SK-N-SH (cell line): ENCODE measurements at regions not wholly inside any gene's neighbourhood (a gene's known extent, or its start where the extent isn't known, plus 50 kb on each side); places are given as distances from the start of the nearest gene placed in this dataset.

Source experiments
- CTCF ChIA-PET: fragments of 300-600, 350-600 bp; formaldehyde crosslinking; extraction: SDS; loops from one replicate; lab custom pipeline; 2021; lab: Yijun Ruan, JAX
- POLR2A ChIA-PET: fragments of 350-600 bp; sonication (Branson Sonifier 250); formaldehyde crosslinking; extraction: SDS; loops from one replicate; lab custom pipeline; 2020; ENCODE audit warnings: antibody characterized with exemption, inconsistent platforms; lab: Yijun Ruan, JAX
- DNase-seq: peaks from one replicate; pipeline ENCODE4 v3.0.0; 2012
- H2AFZ ChIP-seq: fragments of 200-600 bp; sonication (generic); 2 replicates; pipeline ENCODE4 v1.8.1; 2016; ENCODE audit warnings: antibody characterized with exemption, mild to moderate bottlenecking, low read depth
- H3F3A ChIP-seq: fragments of 200-600 bp; sonication (generic); replicated peaks from 2 replicates; pipeline ENCODE3; 2016; ENCODE audit warnings: antibody characterized with exemption, mild to moderate bottlenecking; ENCODE audit not compliant: insufficient read depth
- H3K27ac ChIP-seq, 2 experiments: fragments of 200-500 bp in 1 of 2; fragments of 200-600 bp in 1 of 2; sonication (Bioruptor generic) in 1 of 2; sonication (generic), shearing (Covaris generic) in 1 of 2; 2 replicates each; pipeline versions ENCODE4 v1.5.1 to v1.6.1; 2014 to 2016; ENCODE audit warnings: low read depth in 2 of 2, inconsistent platforms in 1 of 2, low read length in 1 of 2, mild to moderate bottlenecking in 1 of 2, mixed read lengths in 1 of 2
- H3K27me3 ChIP-seq: fragments of 200-600 bp; sonication (generic), shearing (Covaris generic); 2 replicates; pipeline ENCODE4 v1.6.1; 2016; ENCODE audit warnings: mixed run types; ENCODE audit not compliant: insufficient read depth
- H3K36me3 ChIP-seq, 2 experiments: fragments of 200-500 bp in 1 of 2; fragments of 200-600 bp in 1 of 2; sonication (Bioruptor generic) in 1 of 2; sonication (generic) in 1 of 2; replicated peaks in 1 of 2; 2 replicates each; pipeline versions ENCODE3 to v1.5.1; 2014 to 2016; ENCODE audit warnings: low read length in 1 of 2, mild to moderate bottlenecking in 1 of 2; ENCODE audit not compliant: insufficient read depth in 2 of 2, control insufficient read depth in 1 of 2
- H3K4me1 ChIP-seq, 2 experiments: fragments of 200-500 bp in 1 of 2; fragments of 200-600 bp in 1 of 2; sonication (Bioruptor generic) in 1 of 2; sonication (generic), shearing (Covaris generic) in 1 of 2; 2 replicates each; pipeline versions ENCODE4 v1.5.1 to v1.6.1; 2014 to 2016; ENCODE audit warnings: low read depth in 1 of 2, low read length in 1 of 2, mixed run types in 1 of 2; ENCODE audit not compliant: insufficient read depth in 2 of 2, control insufficient read depth in 1 of 2
- H3K4me2 ChIP-seq: fragments of 200-600 bp; sonication (generic), shearing (Covaris generic); 2 replicates; pipeline ENCODE4 v1.6.1; 2017; ENCODE audit warnings: mixed run types
- H3K4me3 ChIP-seq, 2 experiments: fragments of 200-500 bp in 1 of 2; fragments of 200-600 bp in 1 of 2; sonication (Bioruptor generic) in 1 of 2; sonication (generic), shearing (Covaris generic) in 1 of 2; 2 replicates each; pipeline versions ENCODE4 v1.5.1 to v1.8.1; 2014 to 2016; ENCODE audit warnings: low read depth in 2 of 2, inconsistent platforms in 1 of 2, low read length in 1 of 2, mild to moderate bottlenecking in 1 of 2, mixed read lengths in 1 of 2, moderate library complexity in 1 of 2
- H3K79me2 ChIP-seq: fragments of 200-600 bp; sonication (generic); 2 replicates; pipeline ENCODE4 v1.8.1; 2017; ENCODE audit warnings: mild to moderate bottlenecking; ENCODE audit not compliant: insufficient read depth
- H3K9ac ChIP-seq: fragments of 200-600 bp; sonication (generic); 2 replicates; pipeline ENCODE4 v1.6.1; 2017; ENCODE audit warnings: mixed run types
- H3K9me2 ChIP-seq: fragments of 200-600 bp; sonication (generic); 2 replicates; pipeline ENCODE4 v1.6.1; 2017; ENCODE audit warnings: mixed run types
- H3K9me3 ChIP-seq: fragments of 200-600 bp; sonication (generic); 2 replicates; pipeline ENCODE4 v1.6.1; 2017; ENCODE audit warnings: mixed run types, mild to moderate bottlenecking, moderate library complexity
- H4K20me1 ChIP-seq: fragments of 200-600 bp; sonication (generic); 2 replicates; pipeline ENCODE4 v1.6.1; 2017; ENCODE audit warnings: mild to moderate bottlenecking, mixed run types; ENCODE audit not compliant: insufficient read depth
- ELF1 ChIP-seq: IDR thresholded peaks from 2 replicates; pipeline ENCODE4 v1.4.0; 2012
- EZH2phosphoT487 ChIP-seq: fragments of 200-600 bp; sonication (generic); IDR thresholded peaks from 2 replicates; pipeline ENCODE4 v1.6.1; 2017; ENCODE audit warnings: low read depth, mixed run types, mild to moderate bottlenecking, antibody characterized with exemption, moderate library complexity, borderline replicate concordance
- FOXM1 ChIP-seq: IDR thresholded peaks from 2 replicates; pipeline ENCODE4 v1.4.0; 2012; ENCODE audit warnings: low read depth, mild to moderate bottlenecking
- IRF3 ChIP-seq: fragments of 150-350 bp; IDR thresholded peaks from 2 replicates; pipeline ENCODE4 v1.6.1; 2016; ENCODE audit warnings: mild to moderate bottlenecking, low read depth, low read length
- MEF2A ChIP-seq: IDR thresholded peaks from 2 replicates; pipeline ENCODE4 v1.4.0; 2012; ENCODE audit warnings: low read depth, borderline replicate concordance
- NRF1 ChIP-seq: IDR thresholded peaks from 2 replicates; pipeline ENCODE4 v1.6.1; 2012; ENCODE audit warnings: low read depth, mild to moderate bottlenecking, low read length
- PBX3 ChIP-seq: IDR thresholded peaks from 2 replicates; pipeline ENCODE4; 2012
- RCOR1 ChIP-seq: fragments of 150-350 bp; IDR thresholded peaks from 2 replicates; pipeline ENCODE4 v1.6.1; 2017; ENCODE audit warnings: antibody characterized with exemption, low read length
- RFX5 ChIP-seq: IDR thresholded peaks from 2 replicates; pipeline ENCODE4 v1.6.1; 2012; ENCODE audit warnings: mild to moderate bottlenecking, improper control_type of control experiment, low read length
- SIN3A ChIP-seq: IDR thresholded peaks from 2 replicates; pipeline ENCODE4 v1.6.1; 2012; ENCODE audit warnings: low read depth, mild to moderate bottlenecking, low read length, moderate library complexity, borderline replicate concordance
- SMC3 ChIP-seq: IDR thresholded peaks from 2 replicates; pipeline ENCODE4 v1.6.1; 2012; ENCODE audit warnings: low read depth, low read length, improper control_type of control experiment
- TCF12 ChIP-seq: IDR thresholded peaks from 2 replicates; pipeline ENCODE4 v1.4.0; 2012
- ZBTB33 ChIP-seq: IDR thresholded peaks from 2 replicates; pipeline ENCODE4 v1.4.0; 2012; ENCODE audit warnings: low read depth, borderline replicate concordance
- WGBS: methylation state at CpG from one replicate; pipeline ENCODE4 v1.1.6; 2017; ENCODE audit warnings: low lambda C conversion rate; 5-methylcytosine and 5-hydroxymethylcytosine counted together

- peaks cover 13 to 16% of the 10 kb centered on the region in 2 experiments; a peak in 3 of 4 replicates for H3K4me1 ChIP-seq
- H3K9ac ChIP-seq, result no peak overlapping the region
- H3F3A ChIP-seq, result peaks cover 17% of the 10 kb centered on the region
- ChIA-PET CTCF (interaction anchor here (1.2 to 3.6 kb wide), 6 partner anchors 7 to 226 kb away, joined by 3 to 17 read pairs (median 7); no protein-coding TSS in a partner anchor), POLR2A (interaction anchor here (0.8 kb wide), 1 partner anchor 254 kb away, joined by 3 read pairs; no protein-coding TSS in a partner anchor)
- 81% methylated on average over 13 of the region's 13 CpGs for WGBS
- H3K79me2 ChIP-seq, result peaks cover 37% of the 10 kb centered on the region
- TF ChIP-seq MEF2A (no peak), SMC3 (no peak), IRF3 (no peak), RFX5 (no peak), ELF1 (no peak)
- no peak for DNase-seq
- H3K9me2 ChIP-seq, result no peaks in the 10 kb centered on the region
- no peak overlapping the region for H3K4me3 ChIP-seq
- no peaks in the 10 kb centered on the region for H3K27me3 ChIP-seq
- peaks cover 0 to 5% of the 10 kb centered on the region in 2 experiments for H3K36me3 ChIP-seq
- no peaks in the 10 kb centered on the region for H3K9me3 ChIP-seq
- no peak overlapping the region for H3K27ac ChIP-seq
- H3K4me2 ChIP-seq, result no peak overlapping the region
- H4K20me1 ChIP-seq, result no peaks in the 10 kb centered on the region
- H2AFZ ChIP-seq, result no peak overlapping the region
Observed at GRCh38 chr15:66845266-66845785, 143.3 kb downstream of the SMAD6 start.

GRCh38 chr15:66846031-66846430 lies 144.0 kb downstream of the SMAD6 start:
- CTCF ChIA-PET, result interaction anchor here (1.1 to 2.0 kb wide), 5 partner anchors 10 to 148 kb away, joined by 3 to 8 read pairs (median 4); no protein-coding TSS in a partner anchor
- no peak overlapping the region for H3K9ac ChIP-seq
- H3K9me3 ChIP-seq, result no peaks in the 10 kb centered on the region
- H3K27ac ChIP-seq, result no peak overlapping the region
- no peak overlapping the region for H3K4me2 ChIP-seq
- DNase-seq, result no peak
- peaks cover 14% of the 10 kb centered on the region for H3F3A ChIP-seq
- H3K79me2 ChIP-seq, result peaks cover 37% of the 10 kb centered on the region
- TF ChIP-seq NRF1 (no peak), EZH2phosphoT487 (no peak), ZBTB33 (no peak), RCOR1 (no peak), ELF1 (no peak), TCF12 (0 out of 2 replicates have a peak, but pooled peaks have one; percentile 25), FOXM1 (no peak), SIN3A (no peak), PBX3 (peak; percentile 10; the same call in 1 of the 2 replicates)
- no peak overlapping the region for H2AFZ ChIP-seq
- H3K4me1 ChIP-seq, result peaks cover 16 to 20% of the 10 kb centered on the region in 2 experiments; a peak in 3 of 4 replicates
- no peaks in the 10 kb centered on the region for H4K20me1 ChIP-seq
- H3K9me2 ChIP-seq, result no peaks in the 10 kb centered on the region
- peaks cover 0 to 5% of the 10 kb centered on the region in 2 experiments for H3K36me3 ChIP-seq
- WGBS, result 71% methylated on average over 5 of the region's 5 CpGs
- H3K4me3 ChIP-seq, result no peak overlapping the region
- no peaks in the 10 kb centered on the region for H3K27me3 ChIP-seq
- POLR2A ChIA-PET, result no interaction called here
